GM18909 (cell line): ENCODE measurements at regions not wholly inside any gene's neighbourhood (a gene's known extent, or its start where the extent isn't known, plus 50 kb on each side); places are given as distances from the start of the nearest gene placed in this dataset.
"Not testable (repeated sequence)": the region's sequence is repeated elsewhere in the genome, so short reads cannot be mapped to it uniquely, and the experiment has no call there.

Experiments used
- ATAC-seq: cut with Tn5 transposase; IDR thresholded peaks from one replicate; pipeline ENCODE4 v1.9.1; 2021; ENCODE audit warnings: mild to moderate bottlenecking; ENCODE audit not compliant: unreplicated experiment, poor library complexity

DNA sequence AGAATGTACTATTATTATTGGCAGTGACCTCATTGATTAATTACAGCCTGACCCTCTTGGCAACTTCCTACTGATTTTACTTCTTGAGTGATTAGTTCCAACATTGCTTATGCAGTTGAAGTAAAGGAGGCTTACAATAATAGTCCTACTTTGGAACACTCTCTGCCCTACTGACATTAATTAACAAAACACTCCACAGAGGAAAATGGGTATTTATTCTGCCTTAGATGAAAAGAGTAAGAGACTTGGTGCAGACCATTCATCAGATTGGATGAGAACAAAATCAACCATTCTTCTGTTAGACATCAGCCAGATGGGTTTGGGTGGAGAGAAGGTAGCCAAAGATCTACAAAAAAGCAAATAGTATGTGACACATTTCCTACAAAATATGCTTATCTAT, 363.8 kb downstream of the FAT3 start:
- ATAC-seq, result no peak

DNA sequence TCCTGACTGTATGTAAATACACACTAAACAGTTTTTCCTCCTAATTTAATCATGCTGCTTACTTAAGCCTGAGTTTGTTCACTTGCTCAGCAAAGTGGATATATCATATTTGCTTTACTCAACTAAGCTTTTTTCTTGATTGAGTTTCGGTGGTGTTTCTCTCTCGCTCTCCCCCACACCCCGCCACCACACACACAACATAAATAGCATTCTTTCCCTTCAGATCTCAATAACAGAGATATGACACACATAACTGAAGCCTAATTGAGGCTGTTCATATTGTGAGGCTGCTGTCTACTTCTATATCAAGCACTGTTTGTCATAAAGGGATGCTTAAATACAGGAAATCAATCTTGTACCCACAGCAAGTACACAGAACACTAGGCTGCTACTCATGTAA, 364.9 kb downstream of the FAT3 start:
- ATAC-seq, result no peak

DNA sequence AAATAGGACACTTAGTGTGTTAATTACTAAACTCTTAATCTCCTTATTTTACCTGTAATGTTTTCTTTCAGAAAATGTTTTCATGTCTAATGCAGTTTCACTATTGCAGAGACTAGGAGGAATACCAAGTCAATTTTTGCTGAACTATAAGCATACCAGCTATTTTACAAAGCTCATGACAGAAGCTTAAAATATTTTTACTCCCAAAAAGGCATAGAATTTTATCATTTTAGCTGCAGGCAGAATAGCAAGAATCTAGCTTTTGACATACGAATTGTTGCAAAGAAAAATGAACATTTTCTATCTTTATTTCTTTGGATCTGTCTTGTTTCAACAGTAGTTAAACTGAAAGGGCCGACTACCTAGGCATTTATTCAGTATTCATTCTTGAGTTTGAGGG, 366.9 kb downstream of the FAT3 start:
- ATAC-seq, result no peak

DNA sequence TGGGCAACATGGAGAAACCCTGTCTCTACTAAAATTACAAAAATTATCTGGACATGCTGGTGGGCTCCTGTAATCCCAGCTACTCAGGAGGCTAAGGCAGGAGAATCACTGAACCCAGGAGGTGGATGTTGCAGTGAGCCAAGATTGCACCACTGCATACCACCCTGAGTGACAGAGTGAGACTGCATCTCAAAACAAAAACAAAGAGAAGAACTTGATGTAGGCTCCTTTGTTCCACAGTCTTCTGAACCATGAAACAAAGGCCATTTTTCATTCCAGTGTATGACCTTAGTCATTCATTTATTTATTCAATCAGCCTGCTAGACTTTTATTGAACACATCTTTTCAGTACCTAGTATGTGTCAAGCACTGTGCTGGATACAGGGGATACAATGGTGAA, 369.6 kb downstream of the FAT3 start:
- ATAC-seq, result no peak

DNA sequence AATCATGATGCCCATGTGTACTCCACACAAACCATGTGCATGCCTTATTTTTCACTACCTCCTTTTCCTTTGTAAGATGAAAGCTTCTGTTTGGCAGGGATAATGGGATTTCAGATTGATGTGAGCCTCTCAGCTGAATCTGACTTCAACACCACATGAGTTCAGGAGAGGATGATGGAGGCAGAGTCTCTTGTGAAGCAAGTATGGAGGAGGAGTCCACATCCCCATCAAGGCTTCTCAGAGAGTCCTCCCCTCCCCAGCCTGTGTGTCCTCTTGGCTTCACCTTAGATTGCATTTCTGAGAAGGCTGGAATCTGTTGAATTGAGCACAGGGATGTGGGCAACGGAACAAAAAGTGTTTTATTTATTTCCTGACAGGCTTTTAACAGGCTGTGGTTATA, 370.4 kb downstream of the FAT3 start:
- no peak for ATAC-seq

DNA sequence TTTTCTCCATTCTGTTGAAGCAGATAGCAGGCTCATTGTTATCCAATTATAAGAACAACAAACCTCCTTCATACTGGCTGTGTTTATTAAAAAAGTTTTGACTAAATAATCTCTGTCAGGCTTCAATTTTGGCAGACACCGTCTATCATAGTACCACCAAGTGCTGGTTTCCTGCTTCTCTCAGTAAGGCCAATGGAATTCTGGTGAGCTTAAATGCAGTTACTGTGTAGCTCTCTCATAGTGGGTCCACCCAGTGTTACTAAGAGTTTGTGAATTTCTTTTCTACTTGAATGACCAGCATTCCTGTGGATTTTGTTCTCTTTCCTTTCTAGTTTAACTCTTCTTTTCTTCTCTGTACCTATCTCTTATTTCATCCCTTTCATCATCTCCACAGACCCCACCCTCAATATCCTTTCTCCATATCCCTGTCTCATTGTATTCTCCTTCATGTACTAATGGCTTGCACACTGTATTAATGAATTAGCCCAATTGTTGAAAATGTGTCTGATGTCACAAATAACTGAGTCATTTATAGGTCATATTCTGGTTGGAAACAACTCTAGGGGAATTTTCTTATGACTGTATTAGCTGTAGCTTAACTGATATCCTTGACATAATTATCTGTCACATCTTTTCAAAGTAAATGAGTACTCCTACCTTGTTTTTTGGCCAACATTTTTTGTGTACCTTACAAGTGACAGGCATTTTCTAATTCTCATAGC, 372.1 kb downstream of the FAT3 start:
- ATAC-seq, result no peak

DNA sequence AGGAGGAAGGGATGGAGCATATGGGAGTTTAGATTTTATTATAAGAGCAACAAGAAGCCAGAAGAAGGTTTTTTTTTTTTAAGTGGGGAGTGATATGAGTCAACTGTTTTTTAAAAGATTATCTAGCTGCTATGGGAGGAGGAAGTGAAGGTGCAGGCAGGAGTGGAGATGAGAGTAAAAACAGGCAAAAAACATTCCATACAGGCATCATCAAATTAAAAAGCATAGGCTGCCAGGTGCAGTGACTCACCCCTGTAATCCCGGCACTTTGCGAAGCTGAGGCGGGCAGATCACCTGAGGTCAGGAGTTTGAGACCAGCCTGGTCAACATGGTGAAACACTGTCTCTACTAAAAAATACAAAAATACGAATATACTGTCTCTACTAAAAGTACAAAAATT, 368.4 kb upstream of the MTNR1B start:
- no peak for ATAC-seq

DNA sequence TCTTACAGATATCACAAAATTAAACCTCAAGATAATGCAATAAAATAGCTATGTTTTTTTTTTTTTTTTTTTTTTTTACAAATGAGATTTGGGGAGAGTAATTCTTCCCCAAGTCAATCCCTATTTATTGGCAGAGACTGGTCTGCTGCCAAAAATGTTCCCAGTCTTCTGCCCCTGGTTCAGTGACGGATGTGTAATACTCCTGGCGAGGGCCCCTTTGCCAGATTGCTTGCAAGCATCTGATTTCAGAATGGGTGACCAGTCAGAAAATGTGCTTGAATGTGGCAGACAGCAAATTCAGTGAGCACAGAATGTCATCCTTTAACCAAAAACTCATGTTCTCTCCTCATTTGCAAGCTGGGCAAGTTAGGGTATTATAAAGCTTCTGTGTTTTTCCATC, 363.8 kb upstream of the MTNR1B start:
- ATAC-seq, result no peak

DNA sequence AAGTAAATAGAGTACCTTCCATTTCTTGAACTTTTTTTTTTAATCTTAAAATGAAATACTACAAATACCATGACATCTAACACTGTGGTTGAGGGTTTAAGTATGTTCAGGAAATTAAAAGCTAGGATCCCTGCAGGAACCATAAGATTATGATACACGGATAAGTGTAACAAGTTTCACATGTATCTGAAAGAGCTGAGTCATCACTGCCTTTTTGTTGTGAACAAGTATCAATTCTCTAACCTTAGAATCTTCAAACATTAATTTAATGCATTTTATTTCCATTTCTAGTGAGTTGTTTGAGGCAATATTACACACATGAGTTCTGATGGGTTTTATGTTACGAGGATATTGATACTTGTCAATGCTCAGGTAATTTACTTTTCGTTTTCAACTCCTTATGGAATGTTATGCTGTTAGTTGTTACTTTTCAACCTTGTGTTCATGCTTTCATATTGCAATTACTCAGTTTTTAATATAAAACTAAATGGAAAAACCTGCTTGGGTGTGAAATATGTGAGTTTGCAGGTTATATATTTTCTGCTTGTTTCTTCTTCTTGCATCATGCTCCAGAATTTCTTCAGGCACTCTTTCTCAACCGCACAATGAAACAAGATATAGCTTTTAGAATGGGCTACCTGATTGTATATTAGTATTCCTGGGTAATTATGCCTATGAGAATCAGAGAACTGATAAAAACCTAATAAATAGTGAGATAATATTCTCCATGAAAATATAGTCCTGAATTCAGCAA, 361.3 kb upstream of the MTNR1B start:
- ATAC-seq, result no peak

DNA sequence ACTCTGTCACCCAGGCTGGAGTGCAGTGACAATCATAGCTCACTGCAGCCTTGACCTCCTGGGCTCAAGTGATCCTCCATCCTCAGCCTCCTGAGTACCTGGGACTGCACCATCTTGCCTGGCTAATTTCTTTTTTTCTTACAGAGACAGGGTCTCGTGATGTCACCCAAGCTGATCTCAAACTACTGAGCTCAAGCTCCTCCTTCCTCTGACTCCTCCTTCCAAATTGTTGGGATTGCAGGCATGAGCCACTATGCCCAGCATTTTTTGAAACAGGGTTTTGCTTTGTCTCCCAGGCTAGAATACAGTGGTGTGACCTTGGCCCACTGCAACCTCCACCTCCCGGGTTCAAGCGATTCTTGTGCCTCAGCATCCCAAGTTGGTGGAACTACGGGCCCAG, 358.3 kb upstream of the MTNR1B start:
- no peak for ATAC-seq

DNA sequence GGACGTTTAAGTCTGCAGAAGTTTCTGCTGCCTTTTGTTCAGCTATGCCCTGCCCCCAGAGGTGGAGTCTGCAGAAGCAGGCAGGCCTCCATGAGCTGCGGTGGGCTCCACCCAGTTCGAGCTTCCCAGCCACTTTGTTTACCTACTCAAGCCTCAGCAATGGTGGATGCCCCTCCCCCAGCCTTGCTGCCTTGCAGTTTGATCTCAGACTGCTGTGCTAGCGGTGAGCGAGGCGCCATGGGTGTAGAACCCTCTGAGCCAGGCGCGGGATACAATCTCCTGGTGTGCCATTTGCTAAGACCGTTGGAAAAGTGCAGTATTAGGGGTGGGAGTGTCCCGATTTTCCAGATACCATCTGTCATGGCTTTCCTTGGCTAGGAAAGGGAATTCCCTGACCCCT, 351.4 kb upstream of the MTNR1B start:
- not testable (repeated sequence) for ATAC-seq

DNA sequence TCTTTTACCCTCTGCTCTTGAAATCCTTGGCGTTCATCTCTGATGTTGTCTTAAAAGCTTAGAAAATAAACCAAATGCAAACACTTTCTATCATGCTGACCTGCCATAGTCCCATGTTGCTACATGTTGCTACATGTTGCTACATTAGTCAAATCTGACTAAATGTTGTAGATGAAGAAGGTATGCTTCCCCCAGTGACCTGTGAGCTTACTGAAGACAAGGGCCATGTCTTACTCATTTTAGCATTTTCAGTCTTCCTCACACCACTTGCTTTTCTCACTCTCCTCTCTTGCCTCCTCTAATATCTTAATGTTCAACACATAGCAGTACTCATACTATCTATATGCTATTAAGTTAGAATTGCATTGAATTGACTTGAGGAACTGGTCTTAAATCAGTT, 346.4 kb upstream of the MTNR1B start:
- ATAC-seq, result no peak

DNA sequence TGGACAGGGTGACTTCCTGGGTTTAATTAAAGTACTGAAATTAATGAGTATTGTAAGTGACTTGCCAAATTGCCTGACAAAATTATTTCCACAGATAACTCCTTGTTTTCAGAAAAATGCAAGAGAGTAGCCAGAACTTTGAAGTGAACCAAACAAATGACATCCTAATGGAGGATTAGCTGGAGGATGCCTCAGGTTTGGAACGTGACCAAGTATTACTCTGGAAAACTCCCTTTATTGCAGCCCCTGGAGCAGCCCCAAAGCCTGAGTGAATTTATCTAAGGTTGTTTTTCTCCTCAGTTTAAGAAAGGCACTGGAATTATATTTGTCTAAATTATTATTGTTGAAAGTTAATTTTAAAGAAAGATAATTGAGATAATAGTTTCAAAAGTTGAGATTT, 343.6 kb upstream of the MTNR1B start:
- ATAC-seq, result no peak

DNA sequence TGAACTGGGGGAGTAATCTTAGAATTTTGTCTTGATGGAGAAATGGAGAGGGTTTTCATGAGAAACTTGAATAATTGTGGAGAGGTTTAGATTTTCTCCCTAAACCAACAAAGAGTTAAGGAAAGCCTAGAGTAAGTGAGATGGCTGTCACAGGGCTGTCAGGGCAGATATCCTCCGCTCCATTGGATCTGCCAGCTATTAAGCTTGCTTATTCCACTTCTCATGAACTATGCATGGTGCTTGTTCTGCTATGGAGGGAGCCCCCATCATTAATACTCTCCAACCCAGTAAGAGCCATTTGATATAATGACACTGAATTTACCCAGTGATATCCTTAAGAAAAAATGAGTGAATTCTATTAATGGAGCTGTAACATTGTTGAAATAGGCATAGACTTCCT, 342.8 kb upstream of the MTNR1B start:
- no peak for ATAC-seq

DNA sequence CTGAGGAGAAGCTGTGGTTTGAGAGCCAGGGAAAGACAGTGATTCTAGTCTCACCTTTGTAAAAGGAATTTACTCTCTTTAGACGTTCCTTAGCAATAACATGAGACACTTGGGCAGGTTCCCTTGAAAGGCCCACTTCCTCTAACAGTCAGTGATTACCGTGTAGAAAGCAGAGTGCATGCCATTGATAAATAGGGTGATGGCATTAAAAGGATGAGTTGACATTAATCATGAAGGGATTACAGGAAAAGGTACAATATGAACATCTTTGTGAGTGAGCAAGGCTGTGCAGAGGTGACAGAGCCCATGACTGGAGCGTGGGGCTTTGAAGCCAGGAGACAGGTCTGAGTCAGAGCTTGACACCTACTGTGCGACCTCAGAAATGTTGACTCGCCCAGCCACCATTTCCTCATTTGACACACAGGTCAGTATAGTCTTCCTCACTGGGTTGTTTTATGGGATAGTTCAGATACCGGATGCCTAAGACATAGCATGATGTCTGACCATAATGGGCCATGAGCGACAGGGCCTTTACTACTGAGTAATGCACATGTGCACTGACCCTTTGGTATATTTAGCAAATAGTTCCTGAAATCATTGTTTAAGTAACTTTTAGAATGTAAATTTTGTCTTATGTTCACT, 341.7 kb upstream of the MTNR1B start:
- no peak for ATAC-seq

DNA sequence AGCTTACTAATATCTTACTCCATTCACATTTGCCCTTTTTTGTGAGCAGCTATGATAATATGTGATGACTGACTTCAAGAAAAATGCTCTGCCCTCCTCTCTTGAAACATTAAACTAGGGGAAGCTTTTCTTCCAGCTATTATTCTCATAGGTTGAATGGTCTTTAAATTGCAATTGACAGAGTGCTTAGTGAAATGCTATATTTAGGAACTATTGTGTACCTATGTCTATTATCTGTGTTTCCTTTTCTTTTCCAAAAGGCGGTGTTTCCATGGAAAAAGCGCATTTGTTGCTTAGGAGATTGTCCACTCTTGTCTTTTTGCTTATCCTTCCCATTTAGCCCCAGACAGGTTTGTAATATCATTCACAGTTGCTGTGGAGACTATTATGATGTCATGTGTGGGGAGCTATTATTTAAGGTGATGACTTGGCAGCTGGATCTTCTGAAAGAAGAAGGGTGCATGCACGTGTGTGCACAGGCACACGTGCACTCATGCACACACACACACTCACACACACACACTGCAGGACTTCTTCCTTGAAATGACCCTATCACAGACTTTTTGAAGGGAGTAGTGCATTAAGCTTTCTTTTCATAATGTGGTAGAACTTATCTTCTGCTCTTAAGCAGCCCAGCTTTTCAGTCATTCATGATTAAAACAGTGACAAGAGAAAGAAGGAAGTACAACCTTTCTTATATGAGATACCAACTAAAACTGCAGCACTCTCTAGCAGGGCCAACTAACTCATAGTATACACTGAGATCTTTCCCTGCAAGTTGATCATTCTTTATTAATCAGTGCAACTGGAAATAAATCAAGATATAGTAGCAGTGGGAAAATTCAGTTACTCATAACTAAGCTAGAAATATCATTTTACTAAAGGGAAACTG, 340.8 kb upstream of the MTNR1B start:
- no peak for ATAC-seq

DNA sequence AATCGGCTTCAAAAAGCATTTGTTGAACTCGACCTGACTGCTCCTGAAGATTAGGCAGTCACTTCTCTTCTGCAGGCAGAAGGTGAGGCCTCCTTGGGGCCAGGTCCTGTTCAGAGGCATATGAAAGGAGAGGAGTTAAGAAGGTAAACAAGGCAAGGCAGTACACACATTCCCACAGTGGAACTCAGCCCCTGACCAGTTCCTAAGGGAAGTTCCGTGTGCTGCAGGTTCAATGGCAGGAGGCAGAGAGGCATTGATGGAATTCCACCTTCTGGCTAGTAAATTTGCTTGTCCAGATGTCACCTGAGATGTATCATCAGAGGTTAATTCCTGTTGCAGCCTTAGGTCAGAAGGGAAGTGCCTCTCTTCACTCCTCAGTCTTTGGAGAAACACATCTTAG, 337.0 kb upstream of the MTNR1B start:
- ATAC-seq, result no peak

DNA sequence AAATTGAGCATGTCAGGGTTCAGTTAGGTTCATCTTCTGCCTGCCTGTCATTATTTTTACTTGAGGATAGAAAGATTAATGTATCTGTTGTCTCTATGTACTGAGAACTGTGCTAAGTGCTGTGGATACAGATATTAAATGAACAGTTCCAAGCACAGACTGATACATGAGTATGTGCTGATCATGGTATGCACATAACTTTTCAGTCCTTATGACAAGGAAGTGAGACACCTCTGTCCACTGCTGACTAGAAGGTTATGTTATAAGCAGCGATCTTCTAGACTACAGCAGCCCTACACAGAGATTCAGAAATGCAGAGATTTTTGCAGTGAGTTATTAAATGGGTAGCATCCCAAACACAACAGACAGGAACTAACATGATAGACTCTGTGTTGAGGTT, 335.6 kb upstream of the MTNR1B start:
- ATAC-seq, result no peak

DNA sequence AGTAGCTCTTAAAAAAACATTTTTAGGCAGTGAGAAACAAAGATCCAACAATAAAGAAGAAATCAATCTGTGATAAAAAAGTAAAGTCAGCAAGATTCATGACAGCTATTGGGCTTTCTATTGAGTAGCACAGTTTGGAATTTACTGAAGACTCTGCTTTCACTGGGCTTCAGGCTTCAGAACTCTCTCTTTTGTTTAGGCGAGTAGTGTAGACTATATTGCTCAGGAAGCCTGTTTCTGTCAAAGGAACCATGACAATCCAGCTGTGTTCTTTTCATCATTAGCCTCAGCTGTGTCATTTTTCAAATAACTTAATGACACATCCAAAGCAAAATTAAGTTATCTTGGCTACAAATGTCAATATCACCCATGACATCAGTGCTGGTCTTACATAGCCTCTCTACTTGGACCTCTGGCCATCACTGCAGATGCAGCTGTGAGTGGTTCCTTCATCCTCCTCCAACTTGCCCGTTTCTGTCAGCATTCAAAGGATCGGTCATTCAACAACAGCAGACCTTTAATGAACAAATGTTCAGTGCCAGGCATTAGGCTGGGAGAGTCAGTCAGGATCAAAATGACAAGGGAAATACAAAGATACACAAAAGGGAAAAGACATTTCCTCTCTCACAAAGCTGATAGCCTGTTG, 332.8 kb upstream of the MTNR1B start:
- ATAC-seq, result no peak

DNA sequence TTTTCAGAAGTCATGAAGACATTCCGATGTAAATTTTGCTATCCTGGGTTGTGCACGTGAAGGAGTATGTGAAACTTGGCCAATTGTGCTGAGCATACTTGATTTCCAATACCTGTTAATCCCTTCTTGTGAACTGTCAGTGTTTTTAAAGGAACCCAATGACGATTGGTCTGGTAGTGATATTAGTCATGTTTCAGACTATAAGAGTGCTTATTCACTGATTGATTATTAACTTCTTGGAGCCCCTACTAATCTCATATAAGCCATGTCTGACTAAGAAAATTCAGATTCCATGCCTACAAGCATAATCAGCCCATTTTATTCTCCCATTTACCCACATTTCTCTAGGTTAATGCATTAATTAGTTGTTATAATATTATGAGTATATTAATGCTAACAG, 330.8 kb upstream of the MTNR1B start:
- ATAC-seq, result peak; percentile 60
